ENCODE measurements at regions not wholly inside any gene's neighbourhood (a gene's known extent, or its start where the extent isn't known, plus 50 kb on each side); places are given as distances from the start of the nearest gene placed in this dataset.

DNA sequence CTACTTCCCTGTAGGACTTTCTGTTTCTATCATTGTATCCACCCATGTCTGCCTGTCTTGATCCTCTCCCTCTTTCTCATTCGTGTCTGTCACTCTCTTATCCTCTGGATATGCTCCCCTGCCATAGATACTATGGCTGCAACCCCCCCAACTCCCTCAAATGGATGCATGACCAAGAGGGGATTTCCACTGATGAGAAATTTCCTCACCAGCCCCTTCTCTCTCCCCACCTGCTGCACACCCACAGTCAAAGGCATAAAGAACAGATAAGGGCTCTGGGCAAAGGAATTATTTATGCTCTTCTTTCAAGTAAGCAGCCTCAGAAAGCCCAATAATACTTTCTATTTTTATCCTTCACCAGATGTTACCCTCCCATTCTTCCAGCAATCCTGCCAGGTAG, 121.3 kb downstream of the FOXI3 start:
- Histone ChIP-seq H3K4me3 (ENCODE audit: extremely low read depth in 1 of 4, insufficient read depth in 2 of 4, low read depth in 3 of 4, low read length in 4 of 4) (no peak overlapping the region), H3K9me3 (ENCODE audit: insufficient read depth in 2 of 2, low read depth in 1 of 2, low read length in 1 of 2) (no peaks in the 10 kb centered on the region), H2BK15ac (ENCODE audit: low read length) (no peak overlapping the region), H3K9ac (replicated peaks in 1 of 4; ENCODE audit: extremely low read depth in 1 of 4, low read depth in 3 of 4, low read length in 3 of 4) (no peak overlapping the region), H3K36me3 (ENCODE audit: control insufficient read depth in 2 of 4, insufficient read depth in 4 of 4, low read length in 3 of 4) (no peaks in the 10 kb centered on the region), H4K91ac (replicated peaks; ENCODE audit: insufficient read length, low read length) (no peak overlapping the region), H2BK120ac (replicated peaks; ENCODE audit: low read depth, low read length) (no peak overlapping the region), H3K4ac (replicated peaks; ENCODE audit: insufficient read length, low read depth, low read length) (no peak overlapping the region), H3K56ac (replicated peaks; ENCODE audit: insufficient read length, low read depth, low read length) (no peak overlapping the region), H2BK20ac (ENCODE audit: low read length) (no peak overlapping the region), H3K18ac (ENCODE audit: extremely low read depth, low read length) (no peak overlapping the region), H3K23me2 (ENCODE audit: low read depth, low read length) (no peaks in the 10 kb centered on the region), H2AFZ (ENCODE audit: low read length) (no peak overlapping the region), H3K23ac (ENCODE audit: insufficient read length) (no peak overlapping the region), H2BK5ac (ENCODE audit: low read depth, low read length) (0 out of 2 replicates have a peak overlapping the region, but pooled peaks have one; percentile 24), H3K27me3 (replicated peaks in 1 of 4; ENCODE audit: control insufficient read depth in 3 of 4, extremely low read depth in 1 of 4, insufficient read depth in 3 of 4, low read length in 3 of 4) (no peaks in the 10 kb centered on the region), H2BK12ac (ENCODE audit: low read depth, low read length) (peak overlapping the region; percentile 80; the same call in 1 of the 2 replicates), H3K27ac (ENCODE audit: low read depth, low read length) (no peak overlapping the region), H3K79me1 (ENCODE audit: low read depth, low read length) (no peaks in the 10 kb centered on the region), H4K5ac (ENCODE audit: insufficient read length, low read depth, low read length) (no peak overlapping the region), H3K4me2 (ENCODE audit: insufficient read depth in 1 of 2, low read depth in 2 of 2, low read length in 2 of 2) (no peak overlapping the region), H4K8ac (ENCODE audit: extremely low read depth, insufficient read depth, low read length) (no peak overlapping the region), H3K14ac (ENCODE audit: insufficient read length) (no peak overlapping the region), H4K20me1 (replicated peaks in 1 of 2; ENCODE audit: control insufficient read depth in 1 of 2, insufficient read depth in 2 of 2, low read length in 2 of 2) (no peaks in the 10 kb centered on the region), H3K4me1 (replicated peaks in 1 of 4; ENCODE audit: control insufficient read depth in 3 of 4, insufficient read depth in 4 of 4, low read length in 3 of 4) (peaks cover 2 to 12% (median 9%) of the 10 kb centered on the region in 4 experiments; a peak in 6 of 7 replicates), H3K79me2 (ENCODE audit: control insufficient read depth in 1 of 2, insufficient read depth in 2 of 2, low read length in 2 of 2) (no peaks in the 10 kb centered on the region), H2AK5ac (ENCODE audit: low read depth, low read length) (no peak overlapping the region)
- FAIRE-seq (no peak), DNase-seq (ENCODE audit: low read depth in 1 of 2, low spot score in 2 of 2) (no peak)
- POLR2A ChIA-PET (ENCODE audit: partially characterized antibody) = interaction anchor here (0.9 kb wide), 1 partner anchor 10 kb away, joined by 3 read pairs; no protein-coding TSS in a partner anchor
- 91% methylated on average over 1 of the region's 1 CpG; no CpG with 5 or more reads in 1 of the 2 experiments for WGBS, 2 experiments (ENCODE audit: extremely low coverage in 1 of 2, insufficient coverage in 1 of 2, insufficient read length in 1 of 2, insufficient replicate concordance in 2 of 2, low coverage in 1 of 2, low lambda C conversion rate in 2 of 2, missing lambda C conversion rate in 1 of 2)
- CTCF ChIA-PET (ENCODE audit: partially characterized antibody) = interaction anchor here (1.8 to 2.8 kb wide), 3 partner anchors 14 to 140 kb away, joined by 5 to 11 read pairs (median 10); no protein-coding TSS in a partner anchor
- TF ChIP-seq CEBPB (IDR thresholded peaks at IDR 0.05; ENCODE audit: low read depth, low read length) = no peak
- no peak for TF ChIP-seq JUND (IDR thresholded peaks at IDR 0.05; ENCODE audit: low read length)

Data from H1 (cell line).